HL-60 (cell line): ENCODE measurements at regions not wholly inside any gene's neighbourhood (a gene's known extent, or its start where the extent isn't known, plus 50 kb on each side); places are given as distances from the start of the nearest gene placed in this dataset.
"Not testable (repeated sequence)": the region's sequence is repeated elsewhere in the genome, so short reads cannot be mapped to it uniquely, and the experiment has no call there.

Experiments used
- DNase-seq, 2 experiments: peaks; one replicate each; pipeline ENCODE4 v3.0.0-alpha.2; 2010 to 2020; ENCODE audit warnings: low read depth in 1 of 2, low spot score in 1 of 2
- H3K27ac ChIP-seq: fragments of 250-450 bp; sonication (Bioruptor Pico); replicated peaks from 2 replicates; pipeline ENCODE4 v1.5.1; 2020; ENCODE audit warnings: mild to moderate bottlenecking, moderate library complexity
- H3K27me3 ChIP-seq: fragments of 250-450 bp; sonication (Bioruptor Pico); 2 replicates; pipeline ENCODE4 v1.5.1; 2021; ENCODE audit warnings: mild to moderate bottlenecking, moderate library complexity; ENCODE audit not compliant: insufficient read depth, poor library complexity, severe bottlenecking
- H3K4me3 ChIP-seq: replicated peaks from 2 replicates; pipeline ENCODE4 v1.5.1; 2011; ENCODE audit warnings: mild to moderate bottlenecking, control low read depth, low read length; ENCODE audit not compliant: insufficient read depth

GRCh38 chr21:6506167-6506894 lies 4015.1 kb upstream of the TPTE start:
- H3K4me3 ChIP-seq = not testable (repeated sequence)

GRCh38 chr21:6507632-6508031 lies 4013.8 kb upstream of the TPTE start:
- H3K4me3 ChIP-seq, H3K27ac ChIP-seq, H3K27me3 ChIP-seq, DNase-seq: not testable (repeated sequence)

More at GRCh38 chr21:6506167-6506894, 4015.1 kb upstream of the TPTE start:
- not testable (repeated sequence) for H3K27ac ChIP-seq, H3K27me3 ChIP-seq, DNase-seq

- DNase-seq, H3K27me3 ChIP-seq, H3K27ac ChIP-seq, H3K4me3 ChIP-seq: not testable (repeated sequence)
Observed at GRCh38 chr21:6521777-6522176, 3999.6 kb upstream of the TPTE start.

- not testable (repeated sequence) for H3K4me3 ChIP-seq, H3K27me3 ChIP-seq, H3K27ac ChIP-seq, DNase-seq
Observed at GRCh38 chr21:6526213-6526612, 3995.2 kb upstream of the TPTE start.

- not testable (repeated sequence) for H3K27me3 ChIP-seq, H3K4me3 ChIP-seq, H3K27ac ChIP-seq
- DNase-seq = peak in 1 of 2 experiments; percentile 0
Observed at GRCh38 chr21:6530655-6531054, 3990.7 kb upstream of the TPTE start.

- H3K4me3 ChIP-seq, H3K27me3 ChIP-seq, DNase-seq, H3K27ac ChIP-seq: not testable (repeated sequence)
Observed at GRCh38 chr21:6533261-6533660, 3988.1 kb upstream of the TPTE start.

GRCh38 chr21:6538320-6538719 lies 3983.1 kb upstream of the TPTE start:
- H3K27ac ChIP-seq, H3K27me3 ChIP-seq, DNase-seq, H3K4me3 ChIP-seq: not testable (repeated sequence)

GRCh38 chr21:6539688-6540087 lies 3981.7 kb upstream of the TPTE start:
- not testable (repeated sequence) for H3K27ac ChIP-seq, H3K4me3 ChIP-seq, DNase-seq, H3K27me3 ChIP-seq

GRCh38 chr21:6541036-6541435 lies 3980.3 kb upstream of the TPTE start:
- not testable (repeated sequence) for DNase-seq, H3K27me3 ChIP-seq, H3K4me3 ChIP-seq, H3K27ac ChIP-seq

- H3K27ac ChIP-seq, DNase-seq, H3K27me3 ChIP-seq, H3K4me3 ChIP-seq: not testable (repeated sequence)
Observed at GRCh38 chr21:6545288-6545687, 3976.1 kb upstream of the TPTE start.

- H3K27me3 ChIP-seq, H3K27ac ChIP-seq, H3K4me3 ChIP-seq, DNase-seq: not testable (repeated sequence)
Observed at GRCh38 chr21:6551045-6551444, 3970.3 kb upstream of the TPTE start.

- H3K27ac ChIP-seq, H3K27me3 ChIP-seq, H3K4me3 ChIP-seq, DNase-seq: not testable (repeated sequence)
Observed at GRCh38 chr21:6553505-6554376, 3967.6 kb upstream of the TPTE start.

GRCh38 chr21:6554377-6554864 lies 3967.0 kb upstream of the TPTE start:
- H3K27me3 ChIP-seq, DNase-seq, H3K4me3 ChIP-seq, H3K27ac ChIP-seq: not testable (repeated sequence)

GRCh38 chr21:6556516-6556915 lies 3964.9 kb upstream of the TPTE start:
- not testable (repeated sequence) for H3K4me3 ChIP-seq, H3K27ac ChIP-seq, DNase-seq

GRCh38 chr21:6557415-6557814 lies 3964.0 kb upstream of the TPTE start:
- H3K4me3 ChIP-seq, H3K27me3 ChIP-seq, H3K27ac ChIP-seq, DNase-seq: not testable (repeated sequence)

More at GRCh38 chr21:6556516-6556915, 3964.9 kb upstream of the TPTE start:
- not testable (repeated sequence) for H3K27me3 ChIP-seq
